ENCODE measurements at regions not wholly inside any gene's neighbourhood (a gene's known extent, or its start where the extent isn't known, plus 50 kb on each side); places are given as distances from the start of the nearest gene placed in this dataset.

- TF ChIP-seq, protein P1, sequence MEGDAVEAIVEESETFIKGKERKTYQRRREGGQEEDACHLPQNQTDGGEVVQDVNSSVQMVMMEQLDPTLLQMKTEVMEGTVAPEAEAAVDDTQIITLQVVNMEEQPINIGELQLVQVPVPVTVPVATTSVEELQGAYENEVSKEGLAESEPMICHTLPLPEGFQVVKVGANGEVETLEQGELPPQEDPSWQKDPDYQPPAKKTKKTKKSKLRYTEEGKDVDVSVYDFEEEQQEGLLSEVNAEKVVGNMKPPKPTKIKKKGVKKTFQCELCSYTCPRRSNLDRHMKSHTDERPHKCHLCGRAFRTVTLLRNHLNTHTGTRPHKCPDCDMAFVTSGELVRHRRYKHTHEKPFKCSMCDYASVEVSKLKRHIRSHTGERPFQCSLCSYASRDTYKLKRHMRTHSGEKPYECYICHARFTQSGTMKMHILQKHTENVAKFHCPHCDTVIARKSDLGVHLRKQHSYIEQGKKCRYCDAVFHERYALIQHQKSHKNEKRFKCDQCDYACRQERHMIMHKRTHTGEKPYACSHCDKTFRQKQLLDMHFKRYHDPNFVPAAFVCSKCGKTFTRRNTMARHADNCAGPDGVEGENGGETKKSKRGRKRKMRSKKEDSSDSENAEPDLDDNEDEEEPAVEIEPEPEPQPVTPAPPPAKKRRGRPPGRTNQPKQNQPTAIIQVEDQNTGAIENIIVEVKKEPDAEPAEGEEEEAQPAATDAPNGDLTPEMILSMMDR (IDR thresholded peaks at IDR 0.05): no peak
- TF ChIP-seq EZH2 (IDR thresholded peaks at IDR 0.05): no peak
Measured at GRCh38 chr5:57937025-57937424, 454.4 kb upstream of the ACTBL2 start.
